IMR-90 (cell line): ENCODE measurements at regions not wholly inside any gene's neighbourhood (a gene's known extent, or its start where the extent isn't known, plus 50 kb on each side); places are given as distances from the start of the nearest gene placed in this dataset.

Experiments
- CEBPB ChIP-seq: IDR thresholded peaks from 2 replicates; pipeline ENCODE4 v1.6.1; 2012; ENCODE audit warnings: low read depth, low read length, improper control_type of control experiment
- CTCF ChIP-seq: conservative IDR thresholded peaks from 2 replicates; pipeline ENCODE4 v1.5.1; 2012; ENCODE audit warnings: mild to moderate bottlenecking, low read depth, low read length, improper control_type of control experiment
- ELK1 ChIP-seq: fragments of 150-350 bp; IDR thresholded peaks from 2 replicates; pipeline ENCODE4 v1.6.1; 2016; ENCODE audit warnings: low read depth, mild to moderate bottlenecking, low read length, moderate library complexity, borderline replicate concordance
- FOS ChIP-seq: fragments of 150-350 bp; IDR thresholded peaks from 2 replicates; pipeline ENCODE4 v1.6.1; 2016; ENCODE audit warnings: low read depth, low read length
- MAFK ChIP-seq: IDR thresholded peaks from 2 replicates; pipeline ENCODE4 v1.6.1; 2012; ENCODE audit warnings: low read depth, low read length, improper control_type of control experiment
- POLR2A ChIP-seq: IDR thresholded peaks from 2 replicates; pipeline ENCODE4 v1.6.1; 2012; ENCODE audit warnings: mild to moderate bottlenecking, low read depth, low read length
- SMC3 ChIP-seq: fragments of 150-350 bp; IDR thresholded peaks from 2 replicates; pipeline ENCODE4 v1.6.1; 2016; ENCODE audit warnings: low read depth, mild to moderate bottlenecking, antibody characterized with exemption, low read length, moderate library complexity

- no peak for TF ChIP-seq CTCF
- TF ChIP-seq POLR2A: no peak
- no peak for TF ChIP-seq SMC3
- TF ChIP-seq MAFK: no peak
- no peak for TF ChIP-seq CEBPB
- no peak for TF ChIP-seq ELK1
- TF ChIP-seq FOS: no peak
Measured at GRCh38 chr10:29141761-29142160, 147.1 kb upstream of the LYZL1 start.
